ENCODE measurements at regions not wholly inside any gene's neighbourhood (a gene's known extent, or its start where the extent isn't known, plus 50 kb on each side); places are given as distances from the start of the nearest gene placed in this dataset.
"Not testable (repeated sequence)": the region's sequence is repeated elsewhere in the genome, so short reads cannot be mapped to it uniquely, and the experiment has no call there.

DNA sequence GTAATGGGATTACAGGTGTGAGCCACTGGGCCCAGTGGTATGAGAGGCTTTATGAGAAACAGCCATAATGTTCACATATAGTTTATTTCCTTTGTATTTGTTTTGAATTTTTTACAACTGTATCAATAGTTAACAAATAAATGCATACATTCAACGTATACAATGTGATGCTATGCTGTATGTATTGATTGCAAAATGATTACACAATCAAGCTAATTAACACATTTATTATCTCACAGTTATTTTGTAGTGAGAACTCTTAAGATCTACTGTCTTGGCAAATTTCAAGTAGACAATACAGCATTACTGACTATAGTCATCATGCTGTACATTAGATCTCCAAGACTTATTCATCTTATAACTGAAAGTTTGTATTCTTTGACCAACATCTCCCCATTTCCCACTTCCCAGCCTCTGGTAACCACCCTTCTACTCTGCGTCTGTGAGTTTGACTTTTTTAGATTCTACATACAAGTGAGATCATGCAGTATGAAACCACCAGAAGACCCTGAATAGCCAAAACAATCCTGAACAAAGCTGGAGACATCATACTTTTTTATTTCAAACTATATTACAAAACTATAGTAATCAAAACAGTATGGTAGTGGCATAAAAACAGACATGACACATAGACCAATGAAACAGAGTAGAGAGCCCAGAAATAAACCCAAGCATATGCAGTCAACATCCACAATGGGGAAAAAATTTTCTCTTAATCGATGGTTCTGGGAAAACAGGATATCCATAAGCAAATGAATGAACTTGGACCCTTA is 157.2 kb upstream of the RREB1 start:
- peaks cover 0 to 3% of the 10 kb centered on the region in 2 experiments for H3K27me3 ChIP-seq (replicated peaks in 1 of 2; ENCODE audit: control insufficient read depth in 2 of 2, extremely low read depth in 1 of 2, insufficient read depth in 2 of 2, low read length in 1 of 2)
- H3K4me1 Mint-ChIP-seq: no peaks in the 10 kb centered on the region
- H3K27me3 Mint-ChIP-seq: peaks cover 3 to 4% of the 10 kb centered on the region in 2 donors
- no peak overlapping the region for H3K27ac Mint-ChIP-seq
- DNase-seq: no peak
- no peaks in the 10 kb centered on the region for H3K4me1 ChIP-seq (ENCODE audit: control insufficient read depth in 1 of 2, extremely low read depth in 1 of 2, insufficient read depth in 2 of 2, low read length in 2 of 2)
- H3K36me3 Mint-ChIP-seq: no peaks in the 10 kb centered on the region
- CTCF ChIA-PET: no interaction called here
- H3K4me3 ChIP-seq (ENCODE audit: control insufficient read depth in 1 of 2, extremely low read depth in 1 of 2, low read length in 1 of 2): no peak overlapping the region
- POLR2A ChIA-PET: no interaction called here
- no peaks in the 10 kb centered on the region for H3K9me3 ChIP-seq
- no peak overlapping the region for H3K4me3 Mint-ChIP-seq
- H3K27ac ChIP-seq (ENCODE audit: low read length): no peak overlapping the region
- H3K9me3 Mint-ChIP-seq: peaks cover 0 to 13% (median 10%) of the 10 kb centered on the region in 3 donors
- no peaks in the 10 kb centered on the region for H3K36me3 ChIP-seq (ENCODE audit: control insufficient read depth in 2 of 2, extremely low read depth in 1 of 2, insufficient read depth in 1 of 2, low read length in 1 of 2)
- no CpG with 5 or more reads among the region's 3 CpGs for WGBS (ENCODE audit: insufficient coverage)
- ATAC-seq (replicated peaks in 1 of 4): no peak

GRCh38 chr6:6951355-6951754 is 156.4 kb upstream of the RREB1 start:
- WGBS (ENCODE audit: insufficient coverage): 90% methylated on average over 3 of the region's 3 CpGs
- H3K4me3 Mint-ChIP-seq: no peak overlapping the region
- no peaks in the 10 kb centered on the region for H3K4me1 Mint-ChIP-seq
- no peaks in the 10 kb centered on the region for H3K9me3 ChIP-seq
- CTCF ChIA-PET: no interaction called here
- H3K27ac ChIP-seq (ENCODE audit: low read length): no peak overlapping the region
- no peak overlapping the region for H3K27ac Mint-ChIP-seq
- H3K27me3 Mint-ChIP-seq: peaks cover 3 to 4% of the 10 kb centered on the region in 2 donors
- no peak for DNase-seq
- no peaks in the 10 kb centered on the region for H3K36me3 ChIP-seq (ENCODE audit: control insufficient read depth in 2 of 2, extremely low read depth in 1 of 2, insufficient read depth in 1 of 2, low read length in 1 of 2)
- H3K36me3 Mint-ChIP-seq: no peaks in the 10 kb centered on the region
- no peaks in the 10 kb centered on the region for H3K4me1 ChIP-seq (ENCODE audit: control insufficient read depth in 1 of 2, extremely low read depth in 1 of 2, insufficient read depth in 2 of 2, low read length in 2 of 2)
- POLR2A ChIA-PET: no interaction called here
- no peak for ATAC-seq (replicated peaks in 1 of 4)
- no peak overlapping the region for H3K4me3 ChIP-seq (ENCODE audit: control insufficient read depth in 1 of 2, extremely low read depth in 1 of 2, low read length in 1 of 2)
- H3K27me3 ChIP-seq (replicated peaks in 1 of 2; ENCODE audit: control insufficient read depth in 2 of 2, extremely low read depth in 1 of 2, insufficient read depth in 2 of 2, low read length in 1 of 2): peaks cover 0 to 11% of the 10 kb centered on the region in 2 experiments
- H3K9me3 Mint-ChIP-seq: peaks cover 0 to 13% (median 10%) of the 10 kb centered on the region in 3 donors

DNA sequence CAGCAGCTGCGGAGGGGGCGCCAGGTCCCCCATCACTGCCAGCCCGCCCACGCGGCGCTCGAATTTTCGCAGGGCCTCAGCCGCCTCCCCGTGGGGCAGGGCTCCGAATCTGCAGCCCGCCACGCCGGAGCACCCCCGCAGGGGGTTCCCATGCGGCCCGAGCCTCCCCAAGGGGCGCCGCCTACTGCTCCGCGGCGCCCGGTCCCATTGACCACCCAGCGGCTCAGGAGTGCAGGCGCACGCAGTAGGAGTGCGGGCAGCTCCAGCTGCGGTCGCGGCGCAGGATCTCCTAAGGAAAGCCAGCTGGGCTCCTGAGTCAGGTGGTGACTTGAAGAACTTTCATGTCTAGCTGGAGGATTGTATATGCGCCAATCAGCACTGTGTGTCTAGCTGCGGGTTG is 155.3 kb upstream of the RREB1 start:
- Mint-ChIP-seq H3K4me3 (no peak overlapping the region), H3K36me3 (no peaks in the 10 kb centered on the region), H3K27me3 (peaks cover 4 to 6% of the 10 kb centered on the region in 2 donors), H3K4me1 (no peaks in the 10 kb centered on the region), H3K27ac (no peak overlapping the region), H3K9me3 (peaks cover 0 to 13% (median 10%) of the 10 kb centered on the region in 3 donors)
- no peak for ATAC-seq (replicated peaks in 1 of 4)
- CTCF ChIA-PET: no interaction called here
- H3K27me3 ChIP-seq (replicated peaks in 1 of 2; ENCODE audit: control insufficient read depth in 2 of 2, extremely low read depth in 1 of 2, insufficient read depth in 2 of 2, low read length in 1 of 2): peaks cover 0 to 12% of the 10 kb centered on the region in 2 experiments
- WGBS (ENCODE audit: insufficient coverage): 93% methylated on average over 30 of the region's 33 CpGs
- DNase-seq: no peak
- no peaks in the 10 kb centered on the region for H3K36me3 ChIP-seq (ENCODE audit: control insufficient read depth in 2 of 2, extremely low read depth in 1 of 2, insufficient read depth in 1 of 2, low read length in 1 of 2)
- no peaks in the 10 kb centered on the region for H3K4me1 ChIP-seq (ENCODE audit: control insufficient read depth in 1 of 2, extremely low read depth in 1 of 2, insufficient read depth in 2 of 2, low read length in 2 of 2)
- H3K9me3 ChIP-seq: no peaks in the 10 kb centered on the region
- no peak overlapping the region for H3K4me3 ChIP-seq (ENCODE audit: control insufficient read depth in 1 of 2, extremely low read depth in 1 of 2, low read length in 1 of 2)
- POLR2A ChIA-PET: interaction anchor here in 1 of 2 donors (0.6 kb wide), 1 partner anchor 92 kb away, joined by 3 read pairs; no protein-coding TSS in a partner anchor
- H3K27ac ChIP-seq (ENCODE audit: low read length): no peak overlapping the region

- H3K4me3 ChIP-seq (ENCODE audit: control insufficient read depth in 1 of 2, extremely low read depth in 1 of 2, low read length in 1 of 2); ATAC-seq (replicated peaks in 1 of 4); H3K4me1 Mint-ChIP-seq; DNase-seq; H3K36me3 ChIP-seq (ENCODE audit: control insufficient read depth in 2 of 2, extremely low read depth in 1 of 2, insufficient read depth in 1 of 2, low read length in 1 of 2); H3K9me3 ChIP-seq; H3K36me3 Mint-ChIP-seq; H3K4me3 Mint-ChIP-seq; POLR2A ChIA-PET; H3K27ac Mint-ChIP-seq; H3K27ac ChIP-seq (ENCODE audit: low read length); H3K27me3 Mint-ChIP-seq; H3K4me1 ChIP-seq (ENCODE audit: control insufficient read depth in 1 of 2, extremely low read depth in 1 of 2, insufficient read depth in 2 of 2, low read length in 2 of 2): not testable (repeated sequence)
- H3K9me3 Mint-ChIP-seq: peaks cover 0 to 13% (median 10%) of the 10 kb centered on the region in 3 donors
- 92% methylated on average over 6 of the region's 6 CpGs for WGBS (ENCODE audit: insufficient coverage)
- H3K27me3 ChIP-seq (replicated peaks in 1 of 2; ENCODE audit: control insufficient read depth in 2 of 2, extremely low read depth in 1 of 2, insufficient read depth in 2 of 2, low read length in 1 of 2): peaks cover 0 to 12% of the 10 kb centered on the region in 2 experiments
- CTCF ChIA-PET: interaction anchor here in 1 of 2 donors (0.5 kb wide), 1 partner anchor 306 kb away, joined by 5 read pairs; no protein-coding TSS in a partner anchor
Observed at GRCh38 chr6:6952927-6953326, 154.8 kb upstream of the RREB1 start.

GRCh38 chr6:6960571-6961251 is 147.1 kb upstream of the RREB1 start:
- H3K9me3 ChIP-seq: no peaks in the 10 kb centered on the region
- ChIA-PET CTCF (no interaction called here), POLR2A (no interaction called here)
- no peaks in the 10 kb centered on the region for H3K4me1 ChIP-seq (ENCODE audit: control insufficient read depth in 1 of 2, extremely low read depth in 1 of 2, insufficient read depth in 2 of 2, low read length in 2 of 2)
- H3K4me1 Mint-ChIP-seq: no peaks in the 10 kb centered on the region
- H3K4me3 ChIP-seq (ENCODE audit: control insufficient read depth in 1 of 2, extremely low read depth in 1 of 2, low read length in 1 of 2): no peak overlapping the region
- no peak overlapping the region for H3K4me3 Mint-ChIP-seq
- H3K27ac Mint-ChIP-seq: no peak overlapping the region
- no peak for ATAC-seq (replicated peaks in 1 of 4)
- H3K27me3 Mint-ChIP-seq: peaks cover 0 to 7% of the 10 kb centered on the region in 2 donors
- DNase-seq: no peak
- peaks cover 3% of the 10 kb centered on the region for H3K36me3 Mint-ChIP-seq
- peaks cover 0 to 10% of the 10 kb centered on the region in 2 experiments for H3K27me3 ChIP-seq (replicated peaks in 1 of 2; ENCODE audit: control insufficient read depth in 2 of 2, extremely low read depth in 1 of 2, insufficient read depth in 2 of 2, low read length in 1 of 2)
- H3K27ac ChIP-seq (ENCODE audit: low read length): no peak overlapping the region
- WGBS (ENCODE audit: insufficient coverage): 57% methylated on average over 1 of the region's 5 CpGs
- peaks cover 2 to 4% (median 4%) of the 10 kb centered on the region in 3 donors for H3K9me3 Mint-ChIP-seq
- no peaks in the 10 kb centered on the region for H3K36me3 ChIP-seq (ENCODE audit: control insufficient read depth in 2 of 2, extremely low read depth in 1 of 2, insufficient read depth in 1 of 2, low read length in 1 of 2)

- ATAC-seq (replicated peaks in 1 of 4) (no peak), DNase-seq (no peak)
- ChIA-PET POLR2A (no interaction called here), CTCF (no interaction called here)
- Mint-ChIP-seq H3K36me3 (peaks cover 3% of the 10 kb centered on the region), H3K9me3 (peaks cover 2 to 4% (median 4%) of the 10 kb centered on the region in 3 donors), H3K27me3 (peaks cover 0 to 4% of the 10 kb centered on the region in 2 donors), H3K4me3 (no peak overlapping the region), H3K4me1 (no peaks in the 10 kb centered on the region), H3K27ac (no peak overlapping the region)
- WGBS (ENCODE audit: insufficient coverage): 94% methylated on average over 2 of the region's 4 CpGs
- Histone ChIP-seq H3K4me1 (ENCODE audit: control insufficient read depth in 1 of 2, extremely low read depth in 1 of 2, insufficient read depth in 2 of 2, low read length in 2 of 2) (no peaks in the 10 kb centered on the region), H3K27me3 (replicated peaks in 1 of 2; ENCODE audit: control insufficient read depth in 2 of 2, extremely low read depth in 1 of 2, insufficient read depth in 2 of 2, low read length in 1 of 2) (peaks cover 0 to 3% of the 10 kb centered on the region in 2 experiments), H3K4me3 (ENCODE audit: control insufficient read depth in 1 of 2, extremely low read depth in 1 of 2, low read length in 1 of 2) (no peak overlapping the region), H3K27ac (ENCODE audit: low read length) (no peak overlapping the region), H3K9me3 (no peaks in the 10 kb centered on the region), H3K36me3 (ENCODE audit: control insufficient read depth in 2 of 2, extremely low read depth in 1 of 2, insufficient read depth in 1 of 2, low read length in 1 of 2) (no peaks in the 10 kb centered on the region)
Observed at GRCh38 chr6:6962086-6962485, 145.7 kb upstream of the RREB1 start.
